DND-41 (cell line): ENCODE measurements at regions not wholly inside any gene's neighbourhood (a gene's known extent, or its start where the extent isn't known, plus 50 kb on each side); places are given as distances from the start of the nearest gene placed in this dataset.

Experiments used
- ATAC-seq: fragments of 200-7000 bp; cut with Tn5 transposase; 3 replicates; pipeline ENCODE4 v1.9.1; 2021; ENCODE audit warnings: low read depth; ENCODE audit not compliant: insufficient read depth
- DNase-seq: peaks from one replicate; pipeline ENCODE4 v3.0.0-alpha.2; 2020
- H2AFZ ChIP-seq: 2 replicates; pipeline ENCODE4 v1.6.0; 2012; ENCODE audit warnings: low read depth, low read length
- H3K27ac ChIP-seq: 2 replicates; pipeline ENCODE4 v1.5.1; 2012; ENCODE audit warnings: low read length, inconsistent platforms
- H3K27me3 ChIP-seq: fragments of 200-600 bp; sonication (generic); 2 replicates; pipeline ENCODE4 v1.6.0; 2012; ENCODE audit warnings: low read length, mild to moderate bottlenecking, inconsistent platforms; ENCODE audit not compliant: insufficient read depth, poor library complexity
- H3K36me3 ChIP-seq: 2 replicates; pipeline ENCODE4 v1.5.1; 2012; ENCODE audit warnings: low read length, inconsistent platforms; ENCODE audit not compliant: insufficient read depth
- H3K4me1 ChIP-seq: 2 replicates; pipeline ENCODE4 v1.5.1; 2012; ENCODE audit warnings: mild to moderate bottlenecking, low read length; ENCODE audit not compliant: insufficient read depth
- H3K4me2 ChIP-seq: 2 replicates; pipeline ENCODE4 v1.6.0; 2012; ENCODE audit warnings: mild to moderate bottlenecking, moderate library complexity, low read length, inconsistent platforms; ENCODE audit not compliant: insufficient read depth
- H3K4me3 ChIP-seq, 2 experiments: fragments of 200-600 bp in 1 of 2; shearing (Covaris generic) in 1 of 2; 2 replicates each; pipeline ENCODE4 v1.5.1; 2012 to 2016; ENCODE audit warnings: inconsistent platforms in 2 of 2, low read length in 2 of 2, mild to moderate bottlenecking in 2 of 2, low read depth in 1 of 2, moderate library complexity in 1 of 2
- H3K79me2 ChIP-seq: 2 replicates; pipeline ENCODE4 v1.6.0; 2012; ENCODE audit warnings: low read length, inconsistent platforms; ENCODE audit not compliant: insufficient read depth
- H3K9ac ChIP-seq: 2 replicates; pipeline ENCODE4 v1.6.0; 2012; ENCODE audit warnings: low read depth, mild to moderate bottlenecking, inconsistent platforms, low read length, moderate library complexity
- H3K9me3 ChIP-seq: 2 replicates; pipeline ENCODE4 v1.5.1; 2012; ENCODE audit warnings: low read length, moderate library complexity, mild to moderate bottlenecking, inconsistent platforms; ENCODE audit not compliant: insufficient read depth, severe bottlenecking
- H4K20me1 ChIP-seq: 2 replicates; pipeline ENCODE4 v1.6.0; 2012; ENCODE audit warnings: low read length; ENCODE audit not compliant: insufficient read depth
- CTCF ChIP-seq: IDR thresholded peaks from 2 replicates; pipeline ENCODE4 v1.5.1; 2012; ENCODE audit warnings: borderline replicate concordance, low read length, moderate library complexity, mild to moderate bottlenecking; ENCODE audit not compliant: poor library complexity, severe bottlenecking; ENCODE audit errors: extremely low read depth
- EZH2 ChIP-seq: IDR thresholded peaks from 3 replicates; pipeline ENCODE4 v1.6.1; 2012; ENCODE audit warnings: borderline replicate concordance, low read depth, mild to moderate bottlenecking, moderate library complexity, low read length, inconsistent platforms; ENCODE audit not compliant: severe bottlenecking

GRCh38 chr18:44586782-44587524 lies 93.7 kb upstream of the SETBP1 start:
- H3K9me3 ChIP-seq, result no peaks in the 10 kb centered on the region
- no peaks in the 10 kb centered on the region for H3K4me1 ChIP-seq
- H3K9ac ChIP-seq, result no peak overlapping the region
- ATAC-seq (no peak), DNase-seq (no peak)
- no peaks in the 10 kb centered on the region for H3K36me3 ChIP-seq
- H3K4me2 ChIP-seq, result no peak overlapping the region
- H3K79me2 ChIP-seq, result no peaks in the 10 kb centered on the region
- no peak overlapping the region for H2AFZ ChIP-seq
- H3K27ac ChIP-seq, result no peak overlapping the region
- no peaks in the 10 kb centered on the region for H4K20me1 ChIP-seq
- no peak for TF ChIP-seq CTCF
- TF ChIP-seq EZH2, result no peak
- H3K27me3 ChIP-seq, result no peaks in the 10 kb centered on the region
- no peak overlapping the region for H3K4me3 ChIP-seq

GRCh38 chr18:44588508-44588907 lies 92.2 kb upstream of the SETBP1 start:
- Histone ChIP-seq H3K9ac (no peak overlapping the region), H3K27ac (no peak overlapping the region), H3K4me1 (no peaks in the 10 kb centered on the region), H3K4me3 (no peak overlapping the region), H3K4me2 (no peak overlapping the region), H3K79me2 (no peaks in the 10 kb centered on the region), H3K27me3 (no peaks in the 10 kb centered on the region), H2AFZ (no peak overlapping the region), H3K9me3 (no peaks in the 10 kb centered on the region), H3K36me3 (no peaks in the 10 kb centered on the region), H4K20me1 (no peaks in the 10 kb centered on the region)
- DNase-seq (no peak), ATAC-seq (no peak)
- TF ChIP-seq CTCF (no peak), EZH2 (no peak)

- H3K4me2 ChIP-seq, result no peak overlapping the region
- no peak overlapping the region for H2AFZ ChIP-seq
- no peaks in the 10 kb centered on the region for H3K4me1 ChIP-seq
Measured at GRCh38 chr18:44589693-44590355, 90.9 kb upstream of the SETBP1 start.

More at GRCh38 chr18:44589693-44590355, 90.9 kb upstream of the SETBP1 start:
- Histone ChIP-seq H3K27ac (no peak overlapping the region), H3K9ac (no peak overlapping the region), H3K79me2 (no peaks in the 10 kb centered on the region), H3K36me3 (no peaks in the 10 kb centered on the region), H3K27me3 (no peaks in the 10 kb centered on the region), H3K4me3 (no peak overlapping the region), H3K9me3 (no peaks in the 10 kb centered on the region), H4K20me1 (no peaks in the 10 kb centered on the region)
- TF ChIP-seq EZH2 (no peak), CTCF (no peak)
- ATAC-seq, result no peak
- DNase-seq, result no peak
